H1 (cell line): ENCODE measurements at regions not wholly inside any gene's neighbourhood (a gene's known extent, or its start where the extent isn't known, plus 50 kb on each side); places are given as distances from the start of the nearest gene placed in this dataset.

Experiments used
- CHD7 ChIP-seq: fragments of 300-600 bp; sonication (generic); IDR thresholded peaks from 2 replicates; pipeline ENCODE4 v1.7.1; 2012; ENCODE audit warnings: low read length, moderate library complexity, mild to moderate bottlenecking, inconsistent platforms; ENCODE audit not compliant: insufficient replicate concordance
- EGR1 ChIP-seq: IDR thresholded peaks from 2 replicates; pipeline ENCODE4 v1.6.1; 2011; ENCODE audit warnings: low read depth, low read length, borderline replicate concordance
- EZH2 ChIP-seq: fragments of 200-600 bp; sonication (generic); IDR thresholded peaks from 2 replicates; pipeline ENCODE4 v1.7.1; 2012; ENCODE audit warnings: low read depth, mild to moderate bottlenecking, moderate library complexity, low read length, inconsistent platforms; ENCODE audit not compliant: severe bottlenecking
- JUN ChIP-seq: IDR thresholded peaks from 2 replicates; pipeline ENCODE4 v1.6.1; 2011; ENCODE audit warnings: low read depth, mild to moderate bottlenecking, improper control_type of control experiment, low read length
- KDM4A ChIP-seq: IDR thresholded peaks from one replicate; pipeline ENCODE4 v1.7.1; 2012; ENCODE audit warnings: low read depth, mild to moderate bottlenecking, moderate library complexity, low read length, inconsistent platforms; ENCODE audit not compliant: severe bottlenecking
- MAX ChIP-seq: IDR thresholded peaks from 2 replicates; pipeline ENCODE4 v1.6.1; 2012; ENCODE audit warnings: inconsistent platforms
- NANOG ChIP-seq: IDR thresholded peaks from 2 replicates; pipeline ENCODE4 v1.6.1; 2011; ENCODE audit warnings: low read length, low read depth, mild to moderate bottlenecking, inconsistent platforms; ENCODE audit not compliant: insufficient read depth, poor library complexity, severe bottlenecking
- POU5F1 ChIP-seq: IDR thresholded peaks from 2 replicates; pipeline ENCODE4 v1.6.1; 2011; ENCODE audit warnings: low read depth, mild to moderate bottlenecking, low read length, moderate library complexity
- RAD21 ChIP-seq, 2 experiments: IDR thresholded peaks in 1 of 2; conservative IDR thresholded peaks in 1 of 2; 2 replicates each; pipeline ENCODE4 v1.6.1; 2011; ENCODE audit warnings: low read depth in 2 of 2, low read length in 2 of 2, improper control_type of control experiment in 1 of 2, inconsistent platforms in 1 of 2, mild to moderate bottlenecking in 1 of 2, moderate library complexity in 1 of 2
- SIX5 ChIP-seq: IDR thresholded peaks from 2 replicates; pipeline ENCODE4 v1.6.1; 2011; ENCODE audit warnings: mild to moderate bottlenecking, low read depth, low read length

- TF ChIP-seq KDM4A (peak; percentile 92), JUN (no peak), EGR1 (no peak), RAD21 (IDR thresholded peaks at IDR 0.05 in 1 of 2, conservative IDR thresholded peaks at IDR 0.05 in 1 of 2; ENCODE audit: low read depth in 2 of 2, low read length in 2 of 2) (peak; percentile 60 to 62), MAX (no peak), EZH2 (peak; percentile 36), SIX5 (no peak), POU5F1 (no peak), CHD7 (no peak), NANOG (no peak)
Observed at GRCh38 chr3:10738688-10739372, 77.2 kb upstream of the SLC6A11 start (continued).
